Common myeloid progenitor, CD34-positive (primary cell): ENCODE measurements at regions not wholly inside any gene's neighbourhood (a gene's known extent, or its start where the extent isn't known, plus 50 kb on each side); places are given as distances from the start of the nearest gene placed in this dataset.

Source experiments
- CTCF ChIA-PET: fragments of 350-600 bp; sonication (Branson Sonifier 250); formaldehyde crosslinking; loops from one replicate; lab custom pipeline; 2021; ENCODE audit warnings: antibody characterized with exemption; lab: Charles Lee
- POLR2A ChIA-PET: fragments of 350-600 bp; sonication (Branson Sonifier 250); formaldehyde crosslinking; loops from one replicate; lab custom pipeline; 2021; ENCODE audit warnings: antibody characterized with exemption; lab: Charles Lee
- DNase-seq, 3 donors: peaks; one replicate each; pipeline versions ENCODE4 v3.0.0 to v3.0.0-alpha.2; 2013
- H3K27ac ChIP-seq, 2 experiments: 1 replicate in 1 of 2; 2 replicates in 1 of 2; pipeline ENCODE4 v1.7.0; 2013; ENCODE audit warnings: inconsistent platforms in 2 of 2, low read length in 2 of 2, mild to moderate bottlenecking in 2 of 2, low read depth in 1 of 2, moderate library complexity in 1 of 2; ENCODE audit not compliant: severe bottlenecking in 2 of 2, insufficient read depth in 1 of 2, poor library complexity in 1 of 2
- H3K27me3 ChIP-seq, 5 experiments: replicated peaks in 2 of 5; 1 replicate in 3 of 5; 2 replicates in 2 of 5; pipeline versions ENCODE4 v1.6.1 to v1.7.0; 2013; ENCODE audit warnings: low read length in 4 of 5, mild to moderate bottlenecking in 2 of 5, moderate library complexity in 2 of 5, inconsistent platforms in 1 of 5; ENCODE audit not compliant: insufficient read depth in 5 of 5, control insufficient read depth in 4 of 5
- H3K36me3 ChIP-seq, 4 experiments: 1 replicate in 2 of 4; 2 replicates in 2 of 4; pipeline versions ENCODE4 v1.6.1 to v1.7.0; 2013; ENCODE audit warnings: low read length in 3 of 4, control low read depth in 1 of 4, mild to moderate bottlenecking in 1 of 4; ENCODE audit not compliant: control insufficient read depth in 4 of 4, insufficient read depth in 4 of 4
- H3K4me1 ChIP-seq, 4 experiments: 1 replicate in 3 of 4; 2 replicates in 1 of 4; pipeline versions ENCODE4 v1.6.1 to v1.7.1; 2013; ENCODE audit warnings: low read length in 3 of 4, mild to moderate bottlenecking in 3 of 4, control low read depth in 1 of 4, inconsistent platforms in 1 of 4, moderate library complexity in 1 of 4; ENCODE audit not compliant: control insufficient read depth in 4 of 4, insufficient read depth in 4 of 4; ENCODE audit errors: control extremely low read depth in 1 of 4
- H3K4me3 ChIP-seq, 7 experiments: 1 replicate in 4 of 7; 2 replicates in 3 of 7; pipeline versions ENCODE4 v1.5.1 to v1.7.0; 2013; ENCODE audit warnings: mild to moderate bottlenecking in 7 of 7, low read length in 6 of 7, moderate library complexity in 6 of 7, inconsistent platforms in 2 of 7, low read depth in 2 of 7, control low read depth in 1 of 7; ENCODE audit not compliant: insufficient read depth in 4 of 7, control insufficient read depth in 1 of 7; ENCODE audit errors: extremely low read depth in 1 of 7
- H3K9me3 ChIP-seq, 5 experiments: 1 replicate in 4 of 5; 2 replicates in 1 of 5; pipeline versions ENCODE4 v1.6.1 to v1.7.1; 2013; ENCODE audit warnings: low read length in 4 of 5, mild to moderate bottlenecking in 2 of 5, inconsistent platforms in 1 of 5, low read depth in 1 of 5, moderate library complexity in 1 of 5; ENCODE audit not compliant: control insufficient read depth in 4 of 5, insufficient read depth in 2 of 5; ENCODE audit errors: control extremely low read depth in 1 of 5
- WGBS: methylation state at CpG from one replicate; pipeline ENCODE4 v1.1.5; 2013; ENCODE audit not compliant: insufficient coverage; 5-methylcytosine and 5-hydroxymethylcytosine counted together

GRCh38 chr3:145377301-145377700, 783.7 kb downstream of the PLOD2 start:
- Histone ChIP-seq H3K27me3 (no peaks in the 10 kb centered on the region), H3K4me1 (no peaks in the 10 kb centered on the region), H3K9me3 (no peaks in the 10 kb centered on the region), H3K36me3 (no peaks in the 10 kb centered on the region), H3K27ac (no peak overlapping the region), H3K4me3 (no peak overlapping the region)
- WGBS, result no CpG with 5 or more reads among the region's 1 CpG
- POLR2A ChIA-PET, result no interaction called here
- DNase-seq, result no peak
- CTCF ChIA-PET, result no interaction called here

DNA sequence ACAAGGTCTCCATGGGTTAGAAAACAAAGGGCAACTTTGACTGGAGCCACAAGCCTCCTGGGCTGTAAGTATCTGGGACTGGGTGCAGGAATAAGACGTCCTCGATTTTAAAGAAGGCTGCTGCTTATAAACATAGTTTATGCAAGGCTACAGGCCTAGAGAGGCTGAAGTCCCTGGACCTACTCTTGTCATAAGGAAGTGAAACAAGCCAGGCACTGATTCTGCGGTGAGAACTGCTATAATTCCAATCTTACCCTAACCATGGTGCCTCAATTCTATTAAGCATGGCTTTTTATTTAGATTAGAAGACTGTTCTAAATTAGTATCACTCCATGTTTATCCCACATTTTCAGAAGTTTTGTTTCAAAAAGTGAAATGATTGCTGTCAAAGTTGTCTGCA, 777.6 kb downstream of the PLOD2 start:
- whole genome bisulfite sequencing, result 94% methylated on average over 3 of the region's 3 CpGs
- no peak for DNase-seq
- Histone ChIP-seq H3K4me3 (no peak overlapping the region), H3K9me3 (peaks cover 0 to 1% (median 0%) of the 10 kb centered on the region in 5 experiments), H3K27ac (no peak overlapping the region), H3K36me3 (no peaks in the 10 kb centered on the region), H3K4me1 (no peaks in the 10 kb centered on the region), H3K27me3 (no peaks in the 10 kb centered on the region)
- ChIA-PET CTCF (no interaction called here), POLR2A (no interaction called here)

DNA sequence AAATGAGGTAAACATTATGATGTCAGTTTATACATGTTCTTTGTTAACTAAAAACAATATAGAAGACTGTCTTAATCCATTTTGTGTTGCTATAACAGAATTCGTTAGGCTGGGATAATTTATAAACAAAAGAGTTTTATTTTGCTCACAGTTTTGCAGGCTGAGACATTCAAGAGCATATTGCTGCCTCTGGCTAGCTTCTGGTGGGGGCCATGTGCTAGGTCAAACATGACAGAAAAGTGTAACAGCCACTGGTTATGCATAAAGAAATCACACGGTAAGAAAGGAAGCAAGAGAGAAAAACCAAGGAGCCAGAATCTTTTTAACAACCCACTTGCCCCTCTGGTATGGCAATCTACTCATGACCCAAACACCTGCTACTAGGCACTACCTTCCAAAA, 776.7 kb downstream of the PLOD2 start:
- Histone ChIP-seq H3K4me1 (no peaks in the 10 kb centered on the region), H3K27ac (no peak overlapping the region), H3K4me3 (no peak overlapping the region), H3K36me3 (no peaks in the 10 kb centered on the region), H3K9me3 (peaks cover 0 to 2% (median 0%) of the 10 kb centered on the region in 5 experiments), H3K27me3 (no peaks in the 10 kb centered on the region)
- CTCF ChIA-PET, result no interaction called here
- POLR2A ChIA-PET, result no interaction called here
- 100% methylated on average over 1 of the region's 2 CpGs for WGBS
- no peak for DNase-seq

- Histone ChIP-seq H3K36me3 (no peaks in the 10 kb centered on the region), H3K27ac (no peak overlapping the region), H3K9me3 (peaks cover 0 to 7% (median 0%) of the 10 kb centered on the region in 5 experiments), H3K4me3 (no peak overlapping the region), H3K4me1 (no peaks in the 10 kb centered on the region), H3K27me3 (no peaks in the 10 kb centered on the region)
- ChIA-PET POLR2A (no interaction called here), CTCF (no interaction called here)
- no peak for DNase-seq
Observed at GRCh38 chr3:145387211-145387610, 773.8 kb downstream of the PLOD2 start.

- WGBS, result 92% methylated on average over 7 of the region's 8 CpGs
- Histone ChIP-seq H3K4me3 (no peak overlapping the region), H3K4me1 (no peaks in the 10 kb centered on the region), H3K27ac (no peak overlapping the region), H3K9me3 (peaks cover 0 to 2% (median 0%) of the 10 kb centered on the region in 5 experiments), H3K36me3 (no peaks in the 10 kb centered on the region), H3K27me3 (no peaks in the 10 kb centered on the region)
- ChIA-PET POLR2A (no interaction called here), CTCF (no interaction called here)
- DNase-seq, result no peak
Observed at GRCh38 chr3:145395421-145395820, 765.6 kb downstream of the PLOD2 start.

- Histone ChIP-seq H3K9me3 (peaks cover 0 to 2% (median 0%) of the 10 kb centered on the region in 5 experiments), H3K27ac (no peak overlapping the region), H3K4me1 (no peaks in the 10 kb centered on the region), H3K4me3 (no peak overlapping the region), H3K27me3 (no peaks in the 10 kb centered on the region), H3K36me3 (no peaks in the 10 kb centered on the region)
- 90% methylated on average over 2 of the region's 5 CpGs for WGBS
- DNase-seq, result no peak
- ChIA-PET CTCF (no interaction called here), POLR2A (no interaction called here)
Observed at GRCh38 chr3:145411605-145412004, 749.4 kb downstream of the PLOD2 start.

DNA sequence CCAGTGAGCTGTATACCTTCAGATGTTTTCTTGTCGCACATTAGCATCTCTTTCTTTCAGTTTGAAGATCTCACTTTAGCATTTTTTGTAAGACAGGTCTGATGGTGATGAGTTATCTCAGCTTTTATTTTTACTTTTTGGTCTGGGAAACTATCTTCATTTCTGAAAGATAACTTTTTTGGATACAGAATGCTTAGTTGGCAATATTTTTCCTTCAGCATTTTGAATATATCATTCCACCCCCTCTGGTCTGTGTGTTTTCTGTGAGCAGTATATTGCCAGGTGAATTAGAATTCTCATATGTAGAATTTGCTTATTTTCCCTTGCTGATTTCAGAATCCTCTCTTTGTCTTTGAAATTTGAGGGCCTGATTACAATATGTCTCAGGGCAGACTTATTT, 743.3 kb downstream of the PLOD2 start:
- Histone ChIP-seq H3K4me3 (no peak overlapping the region), H3K27me3 (no peaks in the 10 kb centered on the region), H3K9me3 (no peaks in the 10 kb centered on the region), H3K27ac (no peak overlapping the region), H3K36me3 (no peaks in the 10 kb centered on the region), H3K4me1 (no peaks in the 10 kb centered on the region)
- WGBS, result 100% methylated on average over 1 of the region's 1 CpG
- ChIA-PET CTCF (no interaction called here), POLR2A (no interaction called here)
- DNase-seq, result no peak
